ENCODE measurements at regions not wholly inside any gene's neighbourhood (a gene's known extent, or its start where the extent isn't known, plus 50 kb on each side); places are given as distances from the start of the nearest gene placed in this dataset.

DNA sequence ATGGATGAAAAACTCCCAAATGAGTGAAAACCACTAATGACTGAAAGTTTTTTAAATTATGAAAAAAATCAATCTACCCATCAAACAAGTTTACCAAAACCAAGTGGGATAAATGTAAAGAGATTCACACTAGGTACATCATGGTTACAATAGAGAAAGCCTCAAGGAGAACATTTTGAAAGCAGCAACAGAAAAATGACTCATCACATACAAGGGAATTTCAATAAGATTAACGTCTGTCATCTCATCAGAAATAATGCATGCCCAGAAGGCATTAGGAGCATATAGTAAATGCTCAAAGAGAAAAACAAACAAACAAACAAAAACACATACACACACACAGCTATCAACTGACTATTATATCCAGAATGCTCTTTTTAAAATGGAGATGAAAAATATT is 261.8 kb upstream of the KIF2B start:
- Histone ChIP-seq H3K4me3 (replicated peaks in 1 of 3; ENCODE audit: insufficient read depth in 1 of 3, low read depth in 1 of 3, low read length in 3 of 3) (no peak overlapping the region), H3K9me1 (replicated peaks; ENCODE audit: control insufficient read depth, extremely low read depth, insufficient read depth, low read length) (no peaks in the 10 kb centered on the region), H3K9me3 (replicated peaks; ENCODE audit: control insufficient read depth, insufficient read depth, low read length) (no peaks in the 10 kb centered on the region), H3K4me1 (ENCODE audit: control insufficient read depth, extremely low read depth, insufficient read depth, low read length) (no peaks in the 10 kb centered on the region), H3K9ac (replicated peaks; ENCODE audit: extremely low read depth, insufficient read depth, low read length) (no peak overlapping the region), H3K36me3 (ENCODE audit: control insufficient read depth in 2 of 2, extremely low read depth in 1 of 2, insufficient read depth in 2 of 2, low read length in 2 of 2) (no peaks in the 10 kb centered on the region), H4K20me1 (replicated peaks; ENCODE audit: control insufficient read depth, extremely low read depth, insufficient read depth, low read length) (no peaks in the 10 kb centered on the region), H3K79me2 (ENCODE audit: control insufficient read depth, insufficient read depth, low read length) (no peaks in the 10 kb centered on the region), H3K4me2 (ENCODE audit: insufficient read depth, low read length) (no peak overlapping the region), H2AFZ (ENCODE audit: low read depth, low read length) (no peak overlapping the region), H3K27me3 (ENCODE audit: control insufficient read depth in 2 of 2, insufficient read depth in 2 of 2, low read length in 2 of 2) (no peaks in the 10 kb centered on the region), H3K27ac (ENCODE audit: insufficient read depth, low read depth, low read length) (no peak overlapping the region)
- ChIA-PET CTCF (no interaction called here), POLR2A (no interaction called here)
- intact Hi-C loops (cut with micrococcal nuclease) (no loop called here), dilution Hi-C loops (cut with MboI; ENCODE audit: extremely low pct_ligation_motif_present, low sequenced_read_pairs) (no loop called here)
- DNase-seq (ENCODE audit: low read depth, low spot score) (no peak), FAIRE-seq (no peak)
- TF ChIP-seq GATA2 (IDR thresholded peaks at IDR 0.05; ENCODE audit: insufficient read depth, insufficient read length, low read depth, low read length) (no peak), FOS (IDR thresholded peaks at IDR 0.05; ENCODE audit: borderline replicate concordance, insufficient read depth, low read length) (no peak), MYC (IDR thresholded peaks at IDR 0.05; ENCODE audit: low read depth, low read length) (no peak), POLR2AphosphoS5 (IDR thresholded peaks at IDR 0.05; ENCODE audit: insufficient read depth, low read depth, low read length) (no peak), EZH2 (IDR thresholded peaks at IDR 0.05; ENCODE audit: borderline replicate concordance, low read depth, low read length, severe bottlenecking) (no peak), JUN (IDR thresholded peaks at IDR 0.05; ENCODE audit: borderline replicate concordance, insufficient read depth, insufficient read length, low read depth) (no peak), POLR2A (IDR thresholded peaks at IDR 0.05; ENCODE audit: low read depth, low read length) (no peak)
- TF ChIP-seq, protein P1, sequence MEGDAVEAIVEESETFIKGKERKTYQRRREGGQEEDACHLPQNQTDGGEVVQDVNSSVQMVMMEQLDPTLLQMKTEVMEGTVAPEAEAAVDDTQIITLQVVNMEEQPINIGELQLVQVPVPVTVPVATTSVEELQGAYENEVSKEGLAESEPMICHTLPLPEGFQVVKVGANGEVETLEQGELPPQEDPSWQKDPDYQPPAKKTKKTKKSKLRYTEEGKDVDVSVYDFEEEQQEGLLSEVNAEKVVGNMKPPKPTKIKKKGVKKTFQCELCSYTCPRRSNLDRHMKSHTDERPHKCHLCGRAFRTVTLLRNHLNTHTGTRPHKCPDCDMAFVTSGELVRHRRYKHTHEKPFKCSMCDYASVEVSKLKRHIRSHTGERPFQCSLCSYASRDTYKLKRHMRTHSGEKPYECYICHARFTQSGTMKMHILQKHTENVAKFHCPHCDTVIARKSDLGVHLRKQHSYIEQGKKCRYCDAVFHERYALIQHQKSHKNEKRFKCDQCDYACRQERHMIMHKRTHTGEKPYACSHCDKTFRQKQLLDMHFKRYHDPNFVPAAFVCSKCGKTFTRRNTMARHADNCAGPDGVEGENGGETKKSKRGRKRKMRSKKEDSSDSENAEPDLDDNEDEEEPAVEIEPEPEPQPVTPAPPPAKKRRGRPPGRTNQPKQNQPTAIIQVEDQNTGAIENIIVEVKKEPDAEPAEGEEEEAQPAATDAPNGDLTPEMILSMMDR (IDR thresholded peaks at IDR 0.05; ENCODE audit: extremely low read depth in 1 of 2, insufficient read depth in 1 of 2, low read depth in 1 of 2, low read length in 2 of 2) = no peak
- TF ChIP-seq, protein P2, sequence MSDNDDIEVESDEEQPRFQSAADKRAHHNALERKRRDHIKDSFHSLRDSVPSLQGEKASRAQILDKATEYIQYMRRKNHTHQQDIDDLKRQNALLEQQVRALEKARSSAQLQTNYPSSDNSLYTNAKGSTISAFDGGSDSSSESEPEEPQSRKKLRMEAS (IDR thresholded peaks at IDR 0.05; ENCODE audit: insufficient read depth, insufficient read length) = no peak
- BruUV-seq (replicated peaks) = no TSS peak
